Fibroblast of skin of back (primary cell): ENCODE measurements at regions not wholly inside any gene's neighbourhood (a gene's known extent, or its start where the extent isn't known, plus 50 kb on each side); places are given as distances from the start of the nearest gene placed in this dataset.
A peak's percentile ranks its signal among the peaks of the same experiment; 100 is the strongest.

Experiments
- DNase-seq: peaks from one replicate; pipeline ENCODE4 v3.0.0-alpha.2; 2013

- no peak for DNase-seq
These were observed 284.4 kb upstream of the CDH4 start for GRCh38 chr20:60967431-60968316.

DNA sequence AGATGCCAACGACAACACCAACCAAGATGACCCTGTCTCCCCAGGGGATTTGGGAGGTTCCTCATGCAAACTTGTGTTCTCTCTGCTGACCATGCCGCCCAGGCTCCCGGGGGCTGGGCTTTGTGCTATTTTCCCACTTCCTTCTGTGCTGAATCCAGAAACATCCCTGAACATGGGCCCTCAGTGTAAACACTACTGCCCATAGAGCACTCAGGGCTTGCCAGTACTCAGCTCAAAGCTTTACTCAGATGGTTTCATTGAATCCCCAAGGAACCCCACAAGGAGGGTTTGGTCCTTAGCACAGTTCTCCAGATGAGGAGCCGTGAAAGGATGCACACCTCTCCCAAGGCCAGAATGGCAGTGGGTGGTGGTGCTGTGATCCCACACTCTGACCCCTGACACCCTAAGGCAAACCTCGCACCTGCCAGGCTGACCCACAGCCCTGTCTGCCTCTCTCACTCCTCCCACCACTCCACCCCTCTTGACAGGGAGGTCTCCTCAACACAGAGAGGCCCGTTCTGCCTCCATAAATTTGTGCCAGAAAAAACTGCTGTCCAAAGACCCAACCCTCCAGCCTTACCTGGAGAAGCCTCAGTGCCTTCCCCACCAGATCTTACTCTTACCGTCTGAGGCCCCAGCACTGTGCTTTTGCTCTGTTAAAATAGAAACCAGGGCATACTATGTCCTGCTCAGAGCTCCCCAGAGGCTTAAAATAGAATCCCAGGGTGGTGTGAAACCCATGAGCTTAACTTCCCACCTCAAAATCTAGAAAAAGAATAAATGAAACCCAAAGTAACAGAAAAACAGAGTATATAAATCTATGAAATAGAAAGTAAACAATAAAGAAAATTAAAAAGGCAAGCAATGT is 283.0 kb upstream of the CDH4 start:
- no peak for DNase-seq

DNA sequence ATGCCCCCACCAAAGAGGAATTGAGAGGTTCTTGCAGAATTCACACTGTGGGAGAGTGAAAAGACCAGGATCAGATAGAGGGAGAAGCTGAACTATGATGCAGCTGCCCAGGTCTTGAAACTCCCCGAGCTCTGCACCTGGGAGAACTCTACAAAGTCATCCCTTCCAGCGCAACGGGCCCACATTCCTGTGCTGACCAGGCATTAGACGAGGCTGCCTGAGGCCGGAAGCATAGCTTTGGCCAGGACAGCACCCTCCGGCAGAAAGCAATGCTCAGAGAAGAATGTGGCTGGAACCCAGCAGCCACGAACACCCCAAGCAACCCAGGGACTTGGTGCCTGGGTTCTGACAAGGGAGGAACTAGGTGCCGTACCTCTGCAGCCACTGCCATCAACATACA is 281.5 kb upstream of the CDH4 start:
- no peak for DNase-seq

GRCh38 chr20:60974022-60974421 is 278.0 kb upstream of the CDH4 start:
- no peak for DNase-seq

GRCh38 chr20:60974441-60974945 is 277.6 kb upstream of the CDH4 start:
- no peak for DNase-seq

GRCh38 chr20:60976139-60976538 is 275.9 kb upstream of the CDH4 start:
- no peak for DNase-seq

- no peak for DNase-seq
These were observed 275.1 kb upstream of the CDH4 start for GRCh38 chr20:60976913-60977312.

DNA sequence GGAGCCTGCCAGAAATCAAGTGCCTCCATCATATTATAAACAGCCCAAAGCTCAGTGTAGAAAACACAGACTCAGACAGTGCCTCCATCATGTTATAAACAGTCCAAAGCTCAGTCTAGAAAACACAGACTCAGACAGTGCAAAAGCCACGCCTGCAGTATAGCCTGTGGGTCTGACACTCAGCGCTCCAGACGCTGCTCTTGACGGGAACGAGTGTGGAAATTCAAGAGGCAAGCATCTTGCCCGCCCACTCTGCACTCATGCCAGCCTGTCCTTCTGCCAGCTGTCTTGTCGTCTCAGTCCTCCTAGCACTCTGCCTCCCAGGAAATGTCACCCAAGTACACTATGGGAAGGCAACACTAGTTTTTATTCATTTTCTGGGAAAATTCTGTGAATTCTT is 274.2 kb upstream of the CDH4 start:
- DNase-seq, result no peak

DNA sequence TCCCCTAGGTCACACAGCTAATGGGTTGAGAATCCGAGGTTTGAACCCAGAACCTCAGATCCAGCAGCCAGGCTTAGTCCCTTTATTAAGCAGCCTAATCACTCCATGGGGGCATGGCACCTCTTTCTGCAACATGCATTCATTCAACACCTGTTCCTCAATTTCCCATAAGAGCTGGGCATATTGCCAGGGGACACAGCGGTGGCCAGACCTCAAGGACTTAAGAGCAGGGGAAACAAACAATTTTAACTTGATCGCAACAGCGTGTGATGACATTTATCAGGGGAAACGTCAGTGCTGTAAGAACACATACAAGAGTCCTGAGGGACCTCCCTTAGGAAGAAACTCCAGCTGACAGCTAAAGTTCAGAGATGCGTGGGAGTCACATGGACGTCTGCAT is 267.4 kb upstream of the CDH4 start:
- DNase-seq, result no peak

DNA sequence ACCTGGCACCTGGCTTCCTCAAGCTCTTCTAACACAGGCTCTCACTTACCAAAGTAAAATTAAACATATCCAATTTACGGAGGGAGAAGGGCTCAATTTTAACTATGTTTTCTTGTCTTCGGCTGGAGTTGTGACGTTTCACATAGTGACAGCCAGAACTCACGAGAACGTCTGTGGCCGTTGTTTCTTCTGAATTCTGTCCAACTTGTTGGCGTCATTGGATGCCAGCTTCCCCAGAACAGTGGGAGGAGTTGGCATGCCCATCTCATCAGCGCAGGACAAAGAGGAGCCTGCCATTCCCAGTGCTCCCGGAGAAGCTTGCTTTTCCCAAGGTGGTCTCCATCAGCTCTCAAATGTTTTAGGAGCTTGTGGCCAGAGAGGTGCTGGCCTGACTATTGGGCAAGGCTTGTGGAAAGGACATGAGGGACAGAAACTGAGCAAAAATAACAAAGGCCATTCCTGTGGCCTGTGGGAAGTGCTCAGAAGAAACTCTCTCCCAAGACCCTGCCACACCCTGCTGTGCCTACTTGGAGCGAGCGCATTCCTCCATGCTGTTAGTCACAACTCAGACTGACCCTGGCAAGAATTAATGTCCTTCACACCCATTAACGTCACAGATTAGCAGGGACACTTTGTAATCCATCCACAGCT is 265.4 kb upstream of the CDH4 start:
- no peak for DNase-seq

DNA sequence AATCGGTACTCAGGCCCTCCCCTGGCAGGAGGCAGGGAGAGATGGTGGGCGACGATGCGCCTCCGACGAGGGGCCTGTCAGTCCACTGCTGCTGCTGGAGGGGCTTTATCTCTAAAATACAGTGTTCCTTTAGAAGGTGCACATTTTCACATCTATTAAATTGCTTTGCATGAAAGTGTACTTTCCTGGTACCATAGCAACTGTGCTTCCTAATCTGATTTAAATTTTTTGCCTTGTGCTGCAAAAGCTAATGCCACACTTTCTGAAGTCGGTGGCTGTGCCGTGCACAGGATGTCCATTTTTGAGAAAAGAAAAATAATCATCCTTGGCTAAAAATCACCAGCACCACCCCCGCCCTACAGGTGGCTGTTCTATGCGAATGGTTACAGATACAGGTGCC is 262.0 kb upstream of the CDH4 start:
- no peak for DNase-seq

DNA sequence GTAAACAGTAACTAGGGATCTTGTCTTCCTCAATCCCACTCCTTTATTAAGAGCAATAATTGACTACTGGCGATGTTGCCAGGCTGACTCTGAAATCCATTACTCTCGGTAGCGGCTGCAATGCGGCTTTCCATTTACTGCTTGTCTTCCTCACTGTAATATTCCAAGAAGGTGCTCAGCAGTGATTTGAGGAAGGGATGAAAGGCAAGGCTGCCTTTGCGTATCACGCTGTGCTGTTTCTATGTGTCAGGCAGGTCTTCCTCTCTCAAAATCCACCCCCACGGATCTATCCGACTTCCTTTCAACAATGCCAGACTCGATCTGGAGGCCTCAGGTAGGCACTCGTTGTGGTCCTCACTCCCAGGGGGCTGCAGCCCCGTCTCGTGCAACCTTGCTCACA is 261.4 kb upstream of the CDH4 start:
- DNase-seq, result no peak

DNA sequence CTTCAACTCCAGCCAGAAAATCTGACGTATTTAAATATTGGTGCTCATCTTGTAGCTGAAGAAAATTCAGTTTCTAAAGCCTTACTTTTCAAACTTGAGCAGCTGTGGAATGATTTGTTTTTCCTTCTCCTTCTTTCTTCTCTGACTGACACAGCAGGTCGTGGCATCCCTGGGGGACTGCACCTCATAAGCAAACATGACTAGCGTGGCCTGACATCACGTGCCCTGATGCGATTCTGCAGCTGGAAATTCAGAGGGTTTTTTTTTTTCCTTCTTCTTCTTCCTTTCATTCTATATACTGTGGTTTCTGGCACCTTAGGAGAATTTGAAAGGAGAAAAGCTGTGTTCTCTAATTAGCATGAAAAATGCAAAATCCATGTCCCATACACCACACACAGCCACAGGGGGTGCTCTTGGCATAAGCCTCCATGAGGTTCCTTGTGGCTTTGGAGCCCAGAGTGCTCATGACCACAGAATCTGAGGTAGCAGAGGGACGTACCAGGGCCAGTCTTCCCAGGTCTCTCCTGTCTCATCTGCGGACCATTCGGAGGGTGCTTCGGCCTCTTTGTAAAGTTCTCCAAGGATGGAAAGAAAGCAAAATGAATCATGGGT is 258.5 kb upstream of the CDH4 start:
- DNase-seq, result peak; percentile 3

DNA sequence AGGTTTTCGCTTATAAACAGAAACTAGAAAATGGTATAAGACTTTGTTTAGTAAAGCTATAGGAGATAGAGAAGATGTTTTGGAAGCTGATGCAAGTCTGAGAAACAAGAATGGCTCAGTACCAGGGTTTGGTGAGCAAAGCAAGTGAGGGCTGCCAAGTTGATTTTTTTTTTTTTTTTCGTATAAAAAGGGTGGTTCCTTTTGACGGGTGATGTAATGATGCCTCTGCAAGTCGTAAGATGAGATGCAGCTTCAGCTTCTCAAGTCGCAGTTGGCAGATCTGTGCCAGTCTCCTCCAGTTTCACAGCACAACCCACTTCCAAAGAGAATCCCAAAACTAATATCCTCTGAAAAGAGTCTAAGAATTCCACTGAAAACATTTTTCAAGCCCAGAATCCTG is 252.8 kb upstream of the CDH4 start:
- no peak for DNase-seq

DNA sequence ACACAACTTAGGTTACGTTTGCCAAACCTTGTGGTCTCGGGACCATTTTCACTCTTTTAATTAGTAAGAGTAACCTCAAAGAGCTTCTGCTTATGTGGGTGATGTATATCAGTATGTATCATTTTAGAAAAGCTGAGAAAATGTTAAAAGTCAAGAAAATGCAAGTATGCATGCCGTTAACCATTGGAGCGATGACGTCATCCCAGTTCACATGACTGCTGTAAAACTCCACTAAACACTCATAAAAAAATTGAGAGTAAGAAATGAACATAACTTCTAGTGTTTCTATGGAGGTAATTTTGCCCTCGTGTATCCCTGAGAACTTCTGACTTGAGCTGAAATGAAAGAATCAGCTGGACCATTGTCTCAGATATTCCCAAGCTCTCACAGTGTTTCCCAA is 250.0 kb upstream of the CDH4 start:
- no peak for DNase-seq

DNA sequence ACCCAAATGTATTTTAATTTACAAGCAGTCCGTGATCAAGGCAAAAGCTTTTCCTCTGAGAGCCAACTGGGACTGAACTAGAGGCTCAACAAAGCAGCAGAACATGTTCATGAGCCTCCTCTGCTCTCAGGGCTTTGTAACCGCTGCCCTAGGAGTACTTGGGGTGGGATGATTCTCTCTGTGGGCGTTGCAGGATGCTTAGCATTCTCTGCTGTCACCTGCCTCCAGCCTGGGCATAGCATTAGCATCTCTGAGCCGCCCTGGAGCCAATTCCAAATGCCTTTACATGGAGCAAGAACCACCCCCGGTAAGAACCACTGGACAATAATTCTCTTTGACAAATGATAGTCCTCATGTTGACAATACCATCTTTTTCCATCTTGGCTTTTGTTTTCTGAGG is 237.6 kb upstream of the CDH4 start:
- DNase-seq, result no peak

DNA sequence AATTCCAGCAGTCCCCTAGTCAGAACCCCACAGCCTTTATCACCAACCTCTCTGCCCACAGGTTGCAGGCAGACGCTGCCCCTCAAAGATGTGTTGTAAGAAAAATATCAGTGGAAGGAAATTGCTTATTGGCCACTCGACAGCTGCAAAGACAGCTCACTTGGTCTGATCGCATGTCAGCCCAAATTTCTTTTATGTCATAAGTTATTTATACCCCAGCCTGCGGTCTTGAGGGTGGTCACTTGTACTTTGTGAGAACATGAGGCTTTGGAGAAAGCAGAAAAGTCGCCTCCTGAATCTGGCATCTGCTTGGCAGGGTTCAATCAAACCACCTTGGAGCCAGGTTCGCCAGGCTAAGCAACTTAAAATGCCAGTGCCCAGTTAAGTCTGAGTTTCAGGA is 236.5 kb upstream of the CDH4 start:
- no peak for DNase-seq

- DNase-seq, result no peak
These were observed 232.7 kb upstream of the CDH4 start for GRCh38 chr20:61019322-61019721.

DNA sequence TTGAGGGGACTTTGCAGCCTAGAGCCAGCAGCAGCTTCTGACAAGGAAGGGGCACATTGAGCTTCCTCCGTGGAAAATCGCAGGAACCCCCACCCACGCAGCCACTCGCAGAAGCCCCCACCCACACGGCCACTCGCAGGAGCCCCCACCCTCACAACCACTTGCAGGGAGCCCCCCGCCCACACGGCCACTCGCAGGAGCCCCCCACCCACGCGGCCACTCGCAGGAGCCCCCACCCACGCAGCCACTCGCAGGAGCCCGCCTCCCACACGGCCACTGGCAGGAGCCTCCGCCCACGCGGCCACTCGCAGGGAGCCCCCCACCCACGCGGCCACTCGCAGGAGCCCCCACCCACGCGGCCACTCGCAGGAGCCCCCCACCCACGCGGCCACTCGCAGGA is 228.4 kb upstream of the CDH4 start:
- DNase-seq, result no peak

- no peak for DNase-seq
These were observed 227.7 kb upstream of the CDH4 start for GRCh38 chr20:61024390-61024789.

DNA sequence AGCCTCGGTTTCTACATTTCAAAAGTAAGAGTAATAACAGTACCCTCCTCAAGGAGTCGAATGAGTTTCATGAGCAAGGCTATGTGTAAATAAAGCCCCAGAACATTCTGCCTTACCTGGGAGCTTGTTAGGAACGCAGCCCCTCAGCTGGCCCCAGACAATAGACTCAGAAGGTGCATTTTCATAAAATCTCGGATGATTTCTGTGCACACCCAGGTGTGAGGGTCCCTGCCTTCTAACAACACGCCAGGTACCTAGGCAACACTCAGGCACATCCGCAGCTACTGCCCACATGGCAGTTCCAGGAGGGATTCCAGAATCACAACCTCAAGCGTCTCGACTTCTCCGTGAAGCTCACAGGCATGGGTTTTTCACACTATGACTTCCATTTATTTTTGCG is 226.5 kb upstream of the CDH4 start:
- DNase-seq, result no peak

GRCh38 chr20:61026173-61026572 is 225.9 kb upstream of the CDH4 start:
- no peak for DNase-seq

GRCh38 chr20:61026731-61027130 is 225.3 kb upstream of the CDH4 start:
- no peak for DNase-seq
